OCI-LY3 (cell line): ENCODE measurements at regions not wholly inside any gene's neighbourhood (a gene's known extent, or its start where the extent isn't known, plus 50 kb on each side); places are given as distances from the start of the nearest gene placed in this dataset.

Experiments used
- CTCF ChIP-seq: fragments of 200-600, 300-600 bp; sonication (generic); IDR thresholded peaks from 2 replicates; pipeline ENCODE4 v1.5.1; 2014; ENCODE audit warnings: antibody characterized with exemption, low read length, low read depth
- EZH2phosphoT487 ChIP-seq: fragments of 200-600 bp; shearing (Covaris generic); IDR thresholded peaks from 2 replicates; pipeline ENCODE4 v1.6.1; 2018; ENCODE audit warnings: antibody characterized with exemption, mixed run types, low read depth

- TF ChIP-seq CTCF (peak; percentile 21; the same call in 1 of the 2 replicates), EZH2phosphoT487 (no peak)
Measured at GRCh38 chr3:132803889-132804288, 81.7 kb upstream of the NPHP3 start.
